Lower leg skin (tissue), 3 donors: ENCODE measurements at regions not wholly inside any gene's neighbourhood (a gene's known extent, or its start where the extent isn't known, plus 50 kb on each side); places are given as distances from the start of the nearest gene placed in this dataset.

Experiments used
- CTCF ChIP-seq, 3 donors: fragments of 450-650 bp; IDR thresholded peaks; one replicate each; pipeline ENCODE4 v1.5.1; 2016; ENCODE audit warnings: antibody characterized with exemption in 3 of 3, mild to moderate bottlenecking in 3 of 3, moderate library complexity in 2 of 3
- POLR2A ChIP-seq, 2 donors: fragments of 450-650 bp; IDR thresholded peaks; one replicate each; pipeline ENCODE4 v1.6.1; 2016 to 2017; ENCODE audit warnings: antibody characterized with exemption in 2 of 2, mild to moderate bottlenecking in 1 of 2, moderate library complexity in 1 of 2

GRCh38 chr6:104186831-104187230, 672.9 kb downstream of the HACE1 start:
- TF ChIP-seq POLR2A (IDR thresholded peaks at IDR 0.05) = no peak
- no peak for TF ChIP-seq CTCF (IDR thresholded peaks at IDR 0.05)
